GM12892 (cell line): ENCODE measurements at regions not wholly inside any gene's neighbourhood (a gene's known extent, or its start where the extent isn't known, plus 50 kb on each side); places are given as distances from the start of the nearest gene placed in this dataset.

ENCODE experiments used
- POLR2A ChIP-seq: IDR thresholded peaks from 2 replicates; pipeline ENCODE4 v1.6.1; 2011; ENCODE audit warnings: low read depth, low read length, control low read depth
- POLR2AphosphoS5 ChIP-seq: IDR thresholded peaks from 2 replicates; pipeline ENCODE4 v1.6.1; 2011; ENCODE audit warnings: low read depth, low read length, control low read depth
- TAF1 ChIP-seq: IDR thresholded peaks from 2 replicates; pipeline ENCODE4 v1.6.1; 2011; ENCODE audit warnings: low read depth, mild to moderate bottlenecking, control low read depth, low read length, borderline replicate concordance

GRCh38 chr22:49243965-49244364 is 583.7 kb downstream of the BRD1 start:
- no peak for TF ChIP-seq POLR2AphosphoS5
- TF ChIP-seq POLR2A: no peak
- TF ChIP-seq TAF1: no peak
